Limb (tissue), 2 donors: ENCODE measurements at regions not wholly inside any gene's neighbourhood (a gene's known extent, or its start where the extent isn't known, plus 50 kb on each side); places are given as distances from the start of the nearest gene placed in this dataset.
A peak's percentile ranks its signal among the peaks of the same experiment; 100 is the strongest.
"Not testable (repeated sequence)": the region's sequence is repeated elsewhere in the genome, so short reads cannot be mapped to it uniquely, and the experiment has no call there.

ENCODE experiments used
- DNase-seq, 2 donors: peaks; one replicate each; pipeline ENCODE4 v3.0.0-alpha.2; 2016; ENCODE audit errors: extremely low spot score in 2 of 2

GRCh38 chr7:106583706-106584690, 77.0 kb downstream of the CCDC71L start:
- no peak for DNase-seq

GRCh38 chr7:106583100-106583499, 77.9 kb downstream of the CCDC71L start:
- DNase-seq: no peak

DNA sequence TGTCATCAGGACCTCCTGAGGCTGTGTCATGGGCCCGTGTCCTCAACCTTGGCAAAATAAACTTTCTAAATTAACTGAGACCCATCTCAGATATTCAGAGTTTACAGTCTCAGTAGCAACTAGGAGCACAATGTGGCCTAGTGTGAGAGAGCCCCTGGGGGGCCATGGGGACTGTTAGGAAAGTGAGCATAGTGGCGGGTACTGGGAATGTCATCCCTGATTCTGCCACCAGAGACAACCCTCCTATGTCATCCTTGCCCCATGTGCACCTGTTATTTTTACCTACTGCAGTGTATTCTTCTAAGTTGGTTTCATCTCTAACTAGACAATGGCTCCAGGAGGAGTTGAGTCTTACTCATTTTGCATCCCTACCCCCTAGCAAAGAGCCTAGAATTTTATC, 78.6 kb downstream of the CCDC71L start:
- DNase-seq: no peak

GRCh38 chr7:106579086-106579485, 81.9 kb downstream of the CCDC71L start:
- not testable (repeated sequence) for DNase-seq

DNA sequence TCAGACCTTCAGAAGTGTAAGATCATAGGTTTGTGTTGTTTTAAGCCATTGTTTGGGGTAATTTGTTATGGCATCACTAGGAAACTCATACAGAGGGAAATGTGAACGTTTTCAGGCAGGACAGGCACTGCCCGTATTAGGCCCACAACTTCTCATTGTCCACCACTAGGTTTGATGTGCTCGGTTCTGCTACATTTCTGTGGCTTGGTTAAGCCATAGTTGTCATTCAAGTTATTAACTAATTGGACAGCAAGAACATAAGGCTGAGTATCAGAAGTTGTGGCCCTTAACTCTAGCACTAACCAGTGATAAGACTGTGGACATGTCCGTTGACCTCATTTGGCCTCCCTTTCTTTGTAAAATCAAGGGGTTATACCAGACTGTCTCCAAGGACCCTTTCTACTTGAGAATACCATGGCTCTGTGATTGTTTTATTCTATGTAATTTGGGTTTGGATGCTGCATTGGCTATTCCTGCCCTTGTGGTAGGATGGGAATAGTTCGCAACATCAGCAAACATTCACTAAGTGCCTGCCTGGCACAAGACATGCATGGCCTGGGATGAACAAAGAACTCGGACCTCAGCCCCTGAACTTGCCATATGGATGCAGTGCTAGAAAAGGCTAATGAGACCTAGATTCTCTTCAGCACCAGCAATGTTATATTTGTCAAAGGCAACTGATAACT, 85.7 kb downstream of the CCDC71L start:
- no peak for DNase-seq

GRCh38 chr7:106573738-106574137, 87.2 kb downstream of the CCDC71L start:
- no peak for DNase-seq

DNA sequence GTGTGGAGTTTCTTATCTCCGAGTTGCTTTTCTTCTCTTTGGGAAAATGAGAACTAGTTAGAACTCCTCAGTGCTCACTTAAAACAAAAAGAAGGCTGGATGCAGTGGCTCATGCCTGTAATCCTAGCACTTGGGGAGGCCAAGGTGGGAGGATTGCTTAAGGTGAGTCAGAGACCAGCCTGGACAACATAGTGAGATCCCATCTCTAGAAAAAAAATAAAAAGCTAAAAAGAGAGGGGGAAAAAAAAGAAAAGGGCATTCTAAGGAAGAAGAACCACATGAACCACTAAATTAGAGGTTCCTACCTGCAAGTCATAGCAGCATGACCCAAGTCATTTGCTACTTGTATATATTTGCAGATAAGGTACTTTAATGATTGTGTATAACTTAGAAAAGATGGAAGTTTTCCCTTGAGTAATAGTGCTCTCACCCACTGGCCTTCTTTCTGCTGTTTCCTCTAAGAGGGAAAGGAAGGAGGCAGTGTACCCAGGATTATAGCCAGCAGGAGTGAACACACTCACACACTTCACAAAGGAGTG, 87.8 kb downstream of the CCDC71L start:
- no peak for DNase-seq

DNA sequence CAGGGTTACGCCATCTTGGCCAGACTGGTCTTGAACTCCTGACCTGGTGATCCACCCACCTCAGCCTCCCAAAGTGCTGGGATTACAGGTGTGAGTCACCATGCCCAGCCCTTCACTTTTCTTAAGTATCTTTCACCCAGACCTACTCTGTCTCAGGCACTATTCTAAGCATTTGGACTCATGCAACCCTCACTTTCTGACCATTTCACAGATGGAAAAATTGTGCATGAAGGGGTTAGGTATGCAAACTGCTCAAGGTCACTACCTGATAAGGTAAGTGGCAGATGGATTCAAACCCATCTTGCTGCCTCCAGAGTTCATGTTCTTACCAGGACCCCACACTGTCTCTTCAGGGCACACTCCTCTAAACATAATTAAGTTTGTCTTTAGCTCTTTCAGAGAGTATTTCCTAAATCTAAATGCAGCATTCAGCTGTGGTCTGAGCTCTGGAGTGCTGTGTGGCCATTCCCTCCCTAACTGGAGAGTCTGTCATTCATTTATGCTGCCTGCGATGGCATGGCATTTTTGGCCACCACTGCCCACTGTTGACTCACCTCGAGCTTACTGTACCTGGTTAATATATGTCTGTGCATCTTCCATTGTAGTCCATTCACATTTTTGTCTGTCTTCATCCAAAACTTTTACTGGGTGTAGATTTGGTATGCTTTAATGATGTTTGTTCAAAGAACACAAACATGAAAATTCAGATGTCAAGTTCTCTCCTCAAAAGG, 88.4 kb downstream of the CCDC71L start:
- DNase-seq: no peak

- no peak for DNase-seq
Observed at GRCh38 chr7:106571563-106571962, 89.4 kb downstream of the CCDC71L start.

DNA sequence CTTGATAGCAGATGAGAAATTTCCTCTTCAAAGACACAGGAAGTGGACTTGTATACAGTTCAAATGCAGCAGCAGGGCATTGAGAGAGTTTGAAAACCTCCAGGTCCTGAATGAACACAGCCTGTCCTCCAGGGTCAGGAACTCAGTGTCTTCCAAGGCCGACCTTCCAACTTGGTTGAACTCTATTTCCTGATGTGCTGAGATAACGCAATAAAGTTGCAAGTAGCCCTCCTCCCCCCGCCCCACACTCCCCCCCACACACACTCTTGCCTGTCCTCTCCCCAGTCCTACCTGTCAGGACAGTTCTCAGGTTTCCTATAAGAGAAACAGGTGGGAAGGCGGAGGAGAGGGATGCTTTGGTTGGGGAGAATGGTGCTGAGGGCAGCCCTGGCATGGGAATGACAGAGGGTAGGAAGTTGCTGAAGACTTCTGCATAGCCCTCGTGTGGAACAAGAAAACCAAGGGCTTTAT, 90.0 kb downstream of the CCDC71L start:
- DNase-seq: no peak

- no peak for DNase-seq
Observed at GRCh38 chr7:106570146-106570545, 90.8 kb downstream of the CCDC71L start.

GRCh38 chr7:106569500-106569929, 91.4 kb downstream of the CCDC71L start:
- DNase-seq: no peak

DNA sequence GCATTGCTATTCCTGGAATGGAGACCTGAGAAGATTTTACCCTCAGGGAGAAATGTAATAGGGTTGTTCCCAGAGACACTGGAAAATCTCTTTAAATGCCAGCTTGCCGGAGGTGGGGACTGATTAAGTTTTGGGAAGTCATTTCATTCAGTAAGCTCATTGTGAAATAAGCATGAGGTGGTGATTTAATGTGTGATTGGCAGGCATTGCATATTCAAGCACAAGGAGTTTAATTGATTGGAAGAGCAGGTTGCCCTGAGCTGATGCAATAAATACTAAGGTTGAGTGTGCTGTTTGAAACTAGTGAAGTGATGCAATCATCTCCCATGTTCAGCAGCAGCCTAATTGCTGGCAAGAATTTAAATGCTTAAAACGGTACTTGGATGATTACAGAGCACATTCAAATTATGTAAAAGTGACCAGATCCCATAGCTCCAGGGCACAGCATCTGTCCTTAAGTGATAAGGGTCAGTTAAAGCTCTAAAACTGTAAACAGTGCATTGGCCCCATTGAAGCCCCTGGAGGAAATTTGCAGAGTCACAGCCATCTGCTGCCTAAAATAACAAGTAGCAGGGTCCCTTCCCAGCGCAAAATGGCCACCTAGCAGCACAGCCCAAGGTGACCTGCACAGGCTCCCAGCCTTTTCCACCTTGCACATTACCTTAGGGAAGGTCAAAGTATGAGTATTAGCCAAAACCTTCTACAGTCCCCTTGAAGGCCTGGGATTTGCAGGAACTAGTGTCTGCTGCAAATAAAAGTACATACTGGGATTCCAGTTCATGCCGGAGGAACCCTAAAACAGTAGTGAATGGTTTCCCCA, 92.1 kb downstream of the CCDC71L start:
- no peak for DNase-seq

GRCh38 chr7:106568002-106568679, 92.8 kb downstream of the CCDC71L start:
- no peak for DNase-seq

- DNase-seq: not testable (repeated sequence)
Observed at GRCh38 chr7:106567204-106568001, 93.6 kb downstream of the CCDC71L start.

DNA sequence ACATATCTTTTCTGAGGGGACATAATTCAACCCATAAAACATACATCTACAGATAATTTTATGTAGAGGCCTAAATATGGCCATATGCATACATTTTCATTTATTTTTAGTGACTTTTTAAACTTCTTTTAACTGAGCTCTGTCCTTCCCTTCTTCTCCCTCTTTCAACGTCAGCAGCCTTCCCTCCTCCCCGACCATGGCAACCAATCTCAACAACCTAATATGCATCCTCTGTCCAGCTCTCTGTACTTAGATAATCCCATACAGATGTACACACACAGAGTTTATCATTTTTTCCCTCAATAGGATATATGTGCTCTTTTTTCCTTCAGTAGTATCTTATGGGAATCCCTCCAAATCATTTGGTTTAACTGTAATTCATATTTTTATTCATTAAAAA, 94.3 kb downstream of the CCDC71L start:
- DNase-seq: peak in 1 of 2 donors; percentile 8

DNA sequence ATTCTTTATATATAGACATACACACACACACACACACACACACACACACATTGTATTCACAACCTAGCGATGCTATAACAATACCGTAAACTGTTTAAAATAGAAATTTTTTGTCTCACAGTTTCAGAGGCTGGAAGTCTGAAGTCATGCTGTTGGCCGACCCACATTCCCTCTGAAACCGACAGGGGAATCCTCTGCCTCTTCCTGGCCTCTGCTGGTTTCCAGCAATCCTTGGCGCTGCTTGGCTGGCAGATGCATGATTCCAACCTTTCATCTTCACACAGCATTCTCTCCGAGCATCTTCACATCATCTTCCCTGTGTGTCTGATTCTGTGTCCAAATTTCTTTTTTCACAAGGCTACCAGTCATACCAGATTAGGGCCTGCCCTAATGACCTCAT, 94.8 kb downstream of the CCDC71L start:
- DNase-seq: no peak

GRCh38 chr7:106565428-106565827, 95.5 kb downstream of the CCDC71L start:
- DNase-seq: no peak

- no peak for DNase-seq
Observed at GRCh38 chr7:106563466-106564150, 97.3 kb downstream of the CCDC71L start.
